GM18870 (cell line): ENCODE measurements at regions not wholly inside any gene's neighbourhood (a gene's known extent, or its start where the extent isn't known, plus 50 kb on each side); places are given as distances from the start of the nearest gene placed in this dataset.

Source experiments
- ATAC-seq: cut with Tn5 transposase; IDR thresholded peaks from one replicate; pipeline ENCODE4 v1.9.1; 2021; ENCODE audit warnings: moderate library complexity; ENCODE audit not compliant: unreplicated experiment

- no peak for ATAC-seq
These were observed 116.6 kb downstream of the BMP2 start for GRCh38 chr20:6884114-6884513.

- no peak for ATAC-seq
These were observed 118.7 kb downstream of the BMP2 start for GRCh38 chr20:6886065-6886729.

- ATAC-seq: no peak
These were observed 120.5 kb downstream of the BMP2 start for GRCh38 chr20:6887966-6888365.

GRCh38 chr20:6888736-6889395 is 121.4 kb downstream of the BMP2 start:
- no peak for ATAC-seq

GRCh38 chr20:6892724-6893123 is 125.2 kb downstream of the BMP2 start:
- ATAC-seq: no peak

GRCh38 chr20:6898928-6899327 is 131.4 kb downstream of the BMP2 start:
- no peak for ATAC-seq

- ATAC-seq: no peak
These were observed 139.4 kb downstream of the BMP2 start for GRCh38 chr20:6906871-6907270.

- ATAC-seq: no peak
These were observed 141.2 kb downstream of the BMP2 start for GRCh38 chr20:6908673-6909072.

- no peak for ATAC-seq
These were observed 142.1 kb downstream of the BMP2 start for GRCh38 chr20:6909608-6910007.

GRCh38 chr20:6914986-6915385 is 147.5 kb downstream of the BMP2 start:
- no peak for ATAC-seq

- no peak for ATAC-seq
These were observed 149.5 kb downstream of the BMP2 start for GRCh38 chr20:6916938-6917337.

GRCh38 chr20:6919792-6920468 is 152.4 kb downstream of the BMP2 start:
- ATAC-seq: no peak

- ATAC-seq: no peak
These were observed 153.6 kb downstream of the BMP2 start for GRCh38 chr20:6920991-6921613.

GRCh38 chr20:6921717-6922386 is 154.4 kb downstream of the BMP2 start:
- ATAC-seq: no peak

- ATAC-seq: no peak
These were observed 157.2 kb downstream of the BMP2 start for GRCh38 chr20:6924681-6925080.

- no peak for ATAC-seq
These were observed 158.3 kb downstream of the BMP2 start for GRCh38 chr20:6925744-6926278.

GRCh38 chr20:6940048-6940447 is 172.6 kb downstream of the BMP2 start:
- no peak for ATAC-seq

- no peak for ATAC-seq
These were observed 173.4 kb downstream of the BMP2 start for GRCh38 chr20:6940876-6941275.

GRCh38 chr20:6941571-6941970 is 174.1 kb downstream of the BMP2 start:
- no peak for ATAC-seq

- ATAC-seq: no peak
These were observed 174.8 kb downstream of the BMP2 start for GRCh38 chr20:6942266-6942665.

GRCh38 chr20:6944292-6944691 is 176.8 kb downstream of the BMP2 start:
- ATAC-seq: no peak
